K562 (cell line): ENCODE measurements at regions not wholly inside any gene's neighbourhood (a gene's known extent, or its start where the extent isn't known, plus 50 kb on each side); places are given as distances from the start of the nearest gene placed in this dataset.

Experiments
- CBFB ChIP-seq: sonication (generic); formaldehyde crosslinking; IDR thresholded peaks from 2 replicates; pipeline ENCODE4 v1.4.0; 2020; ENCODE audit warnings: mild to moderate bottlenecking, missing genetic modification reagents
- SP1 ChIP-seq: sonication (generic); formaldehyde crosslinking; IDR thresholded peaks from 2 replicates; pipeline ENCODE4 v1.8.1; 2022; ENCODE audit warnings: mild to moderate bottlenecking, missing genetic modification reagents
- STAT5A ChIP-seq: IDR thresholded peaks from 2 replicates; pipeline ENCODE4 v1.6.1; 2012; ENCODE audit warnings: low read length, inconsistent platforms, borderline replicate concordance

GRCh38 chr5:73394610-73395009 lies 54.0 kb downstream of the FOXD1 start:
- TF ChIP-seq SP1 (no peak), CBFB (CRISPR knock-in tag) (no peak), STAT5A (no peak)
